ENCODE measurements at regions not wholly inside any gene's neighbourhood (a gene's known extent, or its start where the extent isn't known, plus 50 kb on each side); places are given as distances from the start of the nearest gene placed in this dataset.
"Not testable (repeated sequence)": the region's sequence is repeated elsewhere in the genome, so short reads cannot be mapped to it uniquely, and the experiment has no call there.

- not testable (repeated sequence) for DNase-seq (ENCODE audit: low read depth); H3K4me3 ChIP-seq (ENCODE audit: low read depth, low read length)
Observed at GRCh38 chr1:807699-808390, 115.9 kb upstream of the SAMD11 start.

GRCh38 chr1:810949-811348 is 112.8 kb upstream of the SAMD11 start:
- not testable (repeated sequence) for H3K4me3 ChIP-seq (ENCODE audit: low read depth, low read length); DNase-seq (ENCODE audit: low read depth)

GRCh38 chr1:812535-813127 is 111.1 kb upstream of the SAMD11 start:
- DNase-seq (ENCODE audit: low read depth); H3K4me3 ChIP-seq (ENCODE audit: low read depth, low read length): not testable (repeated sequence)

- not testable (repeated sequence) for H3K4me3 ChIP-seq (ENCODE audit: low read depth, low read length)
Observed at GRCh38 chr1:814543-814942, 109.2 kb upstream of the SAMD11 start.

GRCh38 chr1:815147-815922 is 108.4 kb upstream of the SAMD11 start:
- not testable (repeated sequence) for DNase-seq (ENCODE audit: low read depth)

More at GRCh38 chr1:814543-814942, 109.2 kb upstream of the SAMD11 start:
- not testable (repeated sequence) for DNase-seq (ENCODE audit: low read depth)

GRCh38 chr1:817071-817599 is 106.6 kb upstream of the SAMD11 start:
- DNase-seq (ENCODE audit: low read depth) = peak; percentile 86
- H3K4me3 ChIP-seq (ENCODE audit: low read depth, low read length) = not testable (repeated sequence)

More at GRCh38 chr1:815147-815922, 108.4 kb upstream of the SAMD11 start:
- not testable (repeated sequence) for H3K4me3 ChIP-seq (ENCODE audit: low read depth, low read length)

- DNase-seq (ENCODE audit: low read depth) = peak; percentile 83
- H3K4me3 ChIP-seq (ENCODE audit: low read depth, low read length) = not testable (repeated sequence)
Observed at GRCh38 chr1:817658-818617, 105.8 kb upstream of the SAMD11 start.

GRCh38 chr1:818618-819291 is 105.0 kb upstream of the SAMD11 start:
- peak; percentile 16 for DNase-seq (ENCODE audit: low read depth)
- no peak for TF ChIP-seq CTCF (IDR thresholded peaks at IDR 0.05; ENCODE audit: insufficient read depth, low read depth, low read length)
- H3K4me3 ChIP-seq (ENCODE audit: low read depth, low read length) = no peak overlapping the region

- no peak for TF ChIP-seq CTCF (IDR thresholded peaks at IDR 0.05; ENCODE audit: insufficient read depth, low read depth, low read length)
- no peak overlapping the region for H3K4me3 ChIP-seq (ENCODE audit: low read depth, low read length)
- DNase-seq (ENCODE audit: low read depth) = no peak
Observed at GRCh38 chr1:820962-821361, 102.8 kb upstream of the SAMD11 start.

GRCh38 chr1:826808-827207 is 96.9 kb upstream of the SAMD11 start:
- peak overlapping the region; percentile 74 for H3K4me3 ChIP-seq (ENCODE audit: low read depth, low read length)
- DNase-seq (ENCODE audit: low read depth) = peak; percentile 10

- peak overlapping the region; percentile 74 for H3K4me3 ChIP-seq (ENCODE audit: low read depth, low read length)
Observed at GRCh38 chr1:827211-828063, 96.3 kb upstream of the SAMD11 start.

GRCh38 chr1:829324-829723 is 94.4 kb upstream of the SAMD11 start:
- not testable (repeated sequence) for DNase-seq (ENCODE audit: low read depth)

More at GRCh38 chr1:827211-828063, 96.3 kb upstream of the SAMD11 start:
- DNase-seq (ENCODE audit: low read depth) = peak; percentile 86

GRCh38 chr1:829932-830331 is 93.8 kb upstream of the SAMD11 start:
- H3K4me3 ChIP-seq (ENCODE audit: low read depth, low read length); DNase-seq (ENCODE audit: low read depth): not testable (repeated sequence)

More at GRCh38 chr1:829324-829723, 94.4 kb upstream of the SAMD11 start:
- not testable (repeated sequence) for H3K4me3 ChIP-seq (ENCODE audit: low read depth, low read length)

- H3K4me3 ChIP-seq (ENCODE audit: low read depth, low read length); DNase-seq (ENCODE audit: low read depth): not testable (repeated sequence)
Observed at GRCh38 chr1:830750-831149, 93.0 kb upstream of the SAMD11 start.
